Islet precursor cell (in vitro differentiated cells): ENCODE measurements at regions not wholly inside any gene's neighbourhood (a gene's known extent, or its start where the extent isn't known, plus 50 kb on each side); places are given as distances from the start of the nearest gene placed in this dataset.
"Not testable (repeated sequence)": the region's sequence is repeated elsewhere in the genome, so short reads cannot be mapped to it uniquely, and the experiment has no call there.

Experiments used
- DNase-seq: peaks from one replicate; pipeline ENCODE4 v3.0.0-alpha.2; 2018

DNA sequence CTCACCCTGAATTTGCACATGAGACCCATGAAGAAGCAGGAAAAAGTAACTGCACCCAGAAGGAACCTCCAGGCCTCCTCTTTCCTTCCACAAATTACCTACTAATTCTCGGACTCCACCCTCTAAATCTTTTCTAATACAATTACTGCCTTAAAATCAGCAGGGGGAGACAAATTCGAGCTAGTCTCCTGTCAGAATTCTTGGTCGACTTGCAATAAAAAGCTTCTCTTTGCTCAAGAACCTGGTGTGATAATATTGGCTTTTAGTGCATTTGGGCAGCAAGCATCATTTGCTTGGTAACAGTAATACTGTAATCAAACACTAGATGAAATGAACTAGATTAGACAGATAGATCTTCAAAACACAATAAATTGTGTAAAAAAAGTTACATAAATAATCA, 281.9 kb downstream of the RAP2B start:
- DNase-seq = no peak

DNA sequence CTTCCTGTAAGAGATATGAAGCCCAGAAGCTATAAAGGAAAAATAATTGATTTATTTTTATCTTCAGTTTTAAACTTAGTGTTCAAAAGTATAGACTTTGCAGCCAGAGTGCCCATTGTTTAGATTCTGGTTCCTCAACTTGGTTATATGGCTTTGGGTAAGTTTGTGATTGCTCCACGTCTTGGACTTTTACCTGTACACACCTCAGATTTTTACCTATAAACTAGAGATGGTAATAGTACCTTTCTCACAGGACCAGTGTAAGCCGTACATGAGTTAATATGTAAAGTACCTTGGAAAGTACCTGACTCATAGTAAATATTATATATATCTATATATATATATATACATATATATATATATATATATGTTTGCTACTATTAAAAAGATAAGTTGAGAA, 283.8 kb downstream of the RAP2B start:
- no peak for DNase-seq

GRCh38 chr3:153448151-153448829, 286.3 kb downstream of the RAP2B start:
- no peak for DNase-seq

GRCh38 chr3:153456833-153457545, 295.0 kb downstream of the RAP2B start:
- no peak for DNase-seq

DNA sequence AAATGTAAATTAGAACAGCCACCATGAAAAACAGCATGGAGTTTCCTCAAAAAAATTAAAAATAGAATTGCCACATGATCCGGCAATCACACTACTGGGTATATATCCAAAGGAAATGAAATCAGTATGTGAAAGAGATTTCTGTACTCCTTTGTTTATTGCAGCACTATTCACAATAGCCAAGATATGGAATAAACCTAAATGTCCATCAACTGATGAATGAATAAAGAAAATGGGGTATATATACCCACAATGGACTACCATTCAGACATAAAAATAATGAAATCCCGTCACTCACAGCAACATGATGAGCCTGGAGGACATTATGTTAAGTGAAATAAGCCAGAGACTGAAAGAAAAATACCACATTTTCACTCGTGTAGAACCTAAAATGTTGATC, 296.9 kb downstream of the RAP2B start:
- DNase-seq = no peak

DNA sequence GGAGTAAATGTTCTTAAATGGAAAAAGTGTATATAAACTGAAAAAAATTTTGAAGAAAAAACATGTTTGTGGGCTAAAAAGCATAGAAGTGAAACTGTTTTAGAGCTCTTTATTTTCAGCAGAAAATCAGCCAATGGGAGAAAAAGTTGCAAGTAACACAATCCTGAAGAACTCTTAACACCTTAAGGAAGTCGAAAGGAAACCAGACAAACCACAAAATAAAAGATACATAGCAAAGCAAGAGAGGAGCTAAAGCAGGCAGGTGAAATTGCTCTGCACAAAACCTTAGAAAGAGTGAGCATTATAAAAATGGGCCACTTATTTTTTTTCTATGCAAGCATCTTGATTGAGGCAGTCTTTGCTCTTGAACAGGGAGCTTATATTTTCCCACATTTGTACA, 300.5 kb downstream of the RAP2B start:
- DNase-seq = no peak

GRCh38 chr3:153463895-153464294, 301.9 kb downstream of the RAP2B start:
- no peak for DNase-seq

DNA sequence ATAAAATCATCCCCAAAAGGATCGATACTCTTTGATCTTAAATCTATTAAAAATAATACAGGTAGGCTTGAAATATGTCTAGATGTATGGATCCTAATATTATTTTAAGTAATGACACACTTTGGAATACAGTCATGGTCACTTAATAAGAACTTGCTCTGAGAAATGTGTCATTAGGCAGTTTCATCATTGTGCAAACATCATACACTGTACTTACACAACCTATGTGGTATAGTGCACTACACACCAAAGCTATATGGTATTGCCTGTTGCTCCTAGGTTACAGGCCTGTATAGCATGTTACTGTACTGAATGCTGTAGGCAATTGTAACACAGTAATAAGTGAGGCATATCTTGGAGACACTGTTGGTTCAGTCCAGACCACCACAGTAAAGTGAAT, 307.1 kb downstream of the RAP2B start:
- no peak for DNase-seq

GRCh38 chr3:153484842-153485241, 322.8 kb downstream of the RAP2B start:
- no peak for DNase-seq

DNA sequence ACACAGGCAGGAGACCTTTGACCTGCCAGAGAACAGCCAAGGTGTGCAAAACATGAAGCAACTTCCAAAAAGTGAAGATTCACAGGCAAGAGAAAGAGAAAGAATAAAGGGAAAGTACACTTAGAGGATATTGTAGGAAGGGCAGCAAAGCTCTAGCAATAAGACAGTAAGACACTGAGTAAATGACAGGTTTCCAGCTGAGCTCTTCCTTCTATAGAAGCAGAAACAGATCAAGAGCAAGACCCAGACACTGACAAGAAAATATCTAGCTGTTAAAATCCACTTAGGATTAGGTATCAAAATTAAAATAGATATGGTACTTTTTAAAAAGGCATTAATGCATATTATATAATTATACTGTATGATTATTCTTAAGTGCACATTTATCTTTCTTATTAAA, 333.4 kb downstream of the RAP2B start:
- no peak for DNase-seq

- DNase-seq = no peak
These were observed 340.7 kb downstream of the RAP2B start for GRCh38 chr3:153502682-153503081.

GRCh38 chr3:153503873-153504272, 341.8 kb downstream of the RAP2B start:
- no peak for DNase-seq

- not testable (repeated sequence) for DNase-seq
These were observed 344.2 kb downstream of the RAP2B start for GRCh38 chr3:153506205-153506604.

GRCh38 chr3:153506686-153507085, 344.7 kb downstream of the RAP2B start:
- DNase-seq = not testable (repeated sequence)

DNA sequence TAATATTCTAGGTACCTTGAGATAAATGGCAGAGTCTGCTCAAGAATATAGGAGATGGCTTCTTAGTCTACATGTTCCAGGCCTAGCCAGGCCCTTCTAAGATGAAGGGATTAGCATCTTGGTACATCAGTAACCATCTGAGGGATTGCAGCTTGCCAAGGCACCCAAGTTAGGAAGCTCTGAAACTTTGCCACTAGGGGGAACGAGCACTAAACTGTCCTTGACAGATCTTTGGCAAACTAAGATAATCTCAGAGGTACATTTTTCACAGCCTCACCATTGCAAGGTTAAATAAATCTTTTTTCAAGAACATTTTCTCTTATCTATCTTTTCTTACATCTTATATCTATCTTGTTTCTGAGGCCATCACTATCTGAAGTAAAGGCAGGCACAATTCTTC, 351.2 kb downstream of the RAP2B start:
- no peak for DNase-seq

- no peak for DNase-seq
These were observed 366.4 kb downstream of the RAP2B start for GRCh38 chr3:153528473-153528872.

DNA sequence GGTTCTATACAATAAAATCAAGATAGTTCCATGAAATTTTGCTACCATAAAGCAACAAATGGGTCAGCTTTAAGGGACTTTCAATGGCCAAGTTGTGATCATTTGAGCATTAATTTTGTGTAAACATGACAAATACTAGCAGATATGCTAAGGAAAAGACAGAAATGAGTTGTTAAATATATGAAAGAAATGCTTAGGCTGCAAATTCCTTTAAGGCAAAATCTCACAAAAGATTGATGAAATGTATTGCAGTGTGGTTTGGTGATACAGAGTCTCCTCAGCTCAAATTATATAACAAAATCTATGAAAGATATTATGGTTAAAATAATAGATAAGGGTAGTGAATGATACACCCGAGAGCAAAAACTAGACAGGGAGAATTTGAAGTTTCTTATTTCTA, 377.2 kb downstream of the RAP2B start:
- no peak for DNase-seq

- DNase-seq = no peak
These were observed 383.4 kb downstream of the RAP2B start for GRCh38 chr3:153545471-153545870.

- no peak for DNase-seq
These were observed 385.9 kb downstream of the RAP2B start for GRCh38 chr3:153547970-153548369.

- not testable (repeated sequence) for DNase-seq
These were observed 387.7 kb downstream of the RAP2B start for GRCh38 chr3:153549686-153550085.

DNA sequence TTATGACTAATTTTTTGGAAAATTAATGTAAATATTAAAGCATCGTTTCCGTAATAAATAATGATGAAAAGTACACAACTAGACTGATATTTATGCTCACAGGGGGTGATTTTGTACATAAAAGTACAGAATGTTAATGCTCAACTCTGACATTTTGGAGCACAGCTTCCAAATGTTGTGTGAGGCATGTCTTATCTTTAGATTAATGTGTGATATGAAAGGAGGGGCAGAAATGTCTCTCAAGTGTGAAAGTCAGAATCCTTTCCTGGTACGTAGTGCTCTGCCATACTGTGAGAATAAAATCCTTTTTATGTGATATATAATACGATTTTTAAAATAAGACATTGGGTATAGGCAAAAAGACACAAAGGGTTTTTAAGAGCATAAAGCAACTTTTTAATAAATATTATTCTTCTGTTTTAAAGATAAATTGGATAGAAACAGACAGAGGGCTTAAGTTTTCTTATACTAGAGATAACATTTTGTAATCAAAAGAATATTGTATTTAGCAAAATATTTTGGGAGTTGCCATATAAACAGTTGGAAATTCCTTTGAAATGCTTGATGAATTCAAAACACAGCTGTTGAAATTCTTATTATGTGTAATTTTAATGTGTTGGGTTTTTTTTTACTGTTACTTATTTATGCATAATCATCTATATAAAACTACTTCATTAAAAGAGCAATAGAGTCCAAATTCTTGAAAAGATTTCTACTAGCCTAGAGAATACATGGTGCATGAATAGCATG, 389.7 kb downstream of the RAP2B start:
- no peak for DNase-seq

- DNase-seq = no peak
These were observed 391.0 kb downstream of the RAP2B start for GRCh38 chr3:153552887-153553604.

- no peak for DNase-seq
These were observed 391.5 kb downstream of the RAP2B start for GRCh38 chr3:153553605-153553945.
